GM12878 (cell line): ENCODE measurements at regions not wholly inside any gene's neighbourhood (a gene's known extent, or its start where the extent isn't known, plus 50 kb on each side); places are given as distances from the start of the nearest gene placed in this dataset.

Source experiments
- ATAC-seq: fragments of 200-7000 bp; cut with Tn5 transposase; 3 replicates; pipeline ENCODE4 v1.9.1; 2020; ENCODE audit warnings: mild to moderate bottlenecking, moderate library complexity
- BruUV-seq: library from RNA; stranded (reverse); fragments of 400-500 nt; replicated peaks from 2 replicates; lab custom pipeline; 2021; lab: Mats Ljungman, UMichigan
- CTCF ChIA-PET: fragments of 300-600 bp; sonication (Branson Sonifier 250); formaldehyde crosslinking; extraction: SDS; loops from one replicate; lab custom pipeline; 2021; ENCODE audit warnings: inconsistent platforms; lab: Yijun Ruan, JAX
- POLR2A ChIA-PET: fragments of 350-600 bp; formaldehyde crosslinking; extraction: SDS; loops from one replicate; lab custom pipeline; 2021; ENCODE audit warnings: inconsistent platforms; lab: Charles Lee
- RAD21 ChIA-PET: fragments of 300-600 bp; sonication (Branson Sonifier 250); formaldehyde crosslinking; loops from one replicate; lab custom pipeline; 2023; ENCODE audit warnings: antibody characterized with exemption; ENCODE audit not compliant: unreplicated experiment; lab: Charles Lee
- SMC1A ChIA-PET: fragments of 300-600 bp; sonication (Branson Sonifier 250); formaldehyde crosslinking; loops from one replicate; lab custom pipeline; 2023; ENCODE audit not compliant: unreplicated experiment, uncharacterized antibody; lab: Charles Lee
- DNase-seq: peaks from one replicate; pipeline ENCODE4 v3.0.0-alpha.2; 2011; ENCODE audit warnings: low read depth, low spot score
- FAIRE-seq: peaks from 3 replicates; lab custom pipeline; 2011; peaks lifted over from hg19 to GRCh38; lab: Jason Lieb, UNC
- H2AFZ ChIP-seq: 2 replicates; pipeline ENCODE4 v1.6.0; 2011; ENCODE audit warnings: low read depth, low read length, control low read depth; ENCODE audit not compliant: control insufficient read depth
- H3K27ac ChIP-seq: 2 replicates; pipeline ENCODE4 v1.5.1; 2011; ENCODE audit warnings: control low read depth; ENCODE audit not compliant: control insufficient read depth, insufficient read depth
- H3K27me3 ChIP-seq, 2 experiments: replicated peaks in 1 of 2; 2 replicates each; pipeline versions ENCODE4 v1.6.0 to v1.6.1; 2011; ENCODE audit warnings: low read length in 1 of 2; ENCODE audit not compliant: control insufficient read depth in 2 of 2, insufficient read depth in 2 of 2
- H3K36me3 ChIP-seq, 2 experiments: 2 replicates each; pipeline ENCODE4 v1.5.1; 2011; ENCODE audit warnings: low read length in 1 of 2; ENCODE audit not compliant: control insufficient read depth in 2 of 2, insufficient read depth in 2 of 2
- H3K4me1 ChIP-seq: 2 replicates; pipeline ENCODE4 v1.6.1; 2011; ENCODE audit warnings: mild to moderate bottlenecking, low read length, moderate library complexity, mixed read lengths; ENCODE audit not compliant: control insufficient read depth, insufficient read depth
- H3K4me2 ChIP-seq: 2 replicates; pipeline ENCODE4 v1.6.0; 2011; ENCODE audit warnings: control low read depth; ENCODE audit not compliant: control insufficient read depth, insufficient read depth
- H3K4me3 ChIP-seq: fragments of 200-600 bp; sonication (generic); 2 replicates; pipeline ENCODE4 v1.5.1; 2016
- H3K79me2 ChIP-seq: 2 replicates; pipeline ENCODE4 v1.6.0; 2011; ENCODE audit warnings: low read length; ENCODE audit not compliant: control insufficient read depth, insufficient read depth
- H3K9ac ChIP-seq: 2 replicates; pipeline ENCODE4 v1.8.0; 2011; ENCODE audit warnings: low read length, control low read depth, mixed read lengths; ENCODE audit not compliant: control insufficient read depth, insufficient read depth
- H3K9me3 ChIP-seq: replicated peaks from 3 replicates; pipeline ENCODE4 v1.5.1; 2011; ENCODE audit warnings: mild to moderate bottlenecking, low read length; ENCODE audit not compliant: control insufficient read depth, insufficient read depth
- H4K20me1 ChIP-seq: 2 replicates; pipeline ENCODE4 v1.6.0; 2011; ENCODE audit not compliant: control insufficient read depth, insufficient read depth
- BACH1 ChIP-seq: fragments of 450-650 bp; IDR thresholded peaks from 2 replicates; pipeline ENCODE4 v1.6.1; 2017; ENCODE audit warnings: mild to moderate bottlenecking, borderline replicate concordance
- BHLHE40 ChIP-seq, 2 experiments: fragments of 450-650 bp in 1 of 2; IDR thresholded peaks; 2 replicates each; pipeline ENCODE4 v1.6.1; 2011 to 2017; ENCODE audit warnings: low read depth in 2 of 2, borderline replicate concordance in 1 of 2, improper control_type of control experiment in 1 of 2, low read length in 1 of 2, mild to moderate bottlenecking in 1 of 2
- CEBPZ ChIP-seq: fragments of 150-350 bp; IDR thresholded peaks from 2 replicates; pipeline ENCODE4 v1.6.1; 2016; ENCODE audit warnings: low read depth, low read length
- CHD2 ChIP-seq: IDR thresholded peaks from 2 replicates; pipeline ENCODE4 v1.6.1; 2011; ENCODE audit warnings: low read depth, low read length, improper control_type of control experiment, borderline replicate concordance
- DPF2 ChIP-seq: fragments of 450-650 bp; IDR thresholded peaks from 2 replicates; pipeline ENCODE4 v1.6.1; 2017; ENCODE audit warnings: mild to moderate bottlenecking
- HSF1 ChIP-seq: fragments of 150-350 bp; IDR thresholded peaks from 2 replicates; pipeline ENCODE4 v1.6.1; 2014; ENCODE audit warnings: mild to moderate bottlenecking, low read depth, low read length
- KDM1A ChIP-seq: fragments of 200-600 bp; sonication (generic); IDR thresholded peaks from 2 replicates; pipeline ENCODE4 v1.6.1; 2016; ENCODE audit warnings: borderline replicate concordance
- NR2C1 ChIP-seq: fragments of 450-650 bp; IDR thresholded peaks from 2 replicates; pipeline ENCODE4 v1.6.1; 2017; ENCODE audit warnings: antibody characterized with exemption, mild to moderate bottlenecking, moderate library complexity
- NRF1 ChIP-seq: conservative IDR thresholded peaks from 2 replicates; pipeline ENCODE4 v1.6.1; 2011; ENCODE audit warnings: mild to moderate bottlenecking, low read depth, low read length, improper control_type of control experiment
- ZNF24 ChIP-seq: fragments of 450-650 bp; IDR thresholded peaks from 2 replicates; pipeline ENCODE4 v1.6.1; 2017; ENCODE audit warnings: antibody characterized with exemption, mild to moderate bottlenecking
- WGBS: methylation state at CpG from one replicate; pipeline ENCODE4 v1.1.6; 2016; ENCODE audit warnings: low lambda C conversion rate; ENCODE audit not compliant: insufficient replicate concordance, insufficient coverage; ENCODE audit errors: missing lambda C conversion rate; 5-methylcytosine and 5-hydroxymethylcytosine counted together
- in situ Hi-C: fragments of 300-500 bp; cut with MboI; formaldehyde crosslinking; loops from 9 replicates; pipeline ENCODE4 v1.14.3; 2018; ENCODE audit warnings: mixed read lengths
- intact Hi-C: fragments of 100-400 bp; cut with micrococcal nuclease; formaldehyde crosslinking; loops from one replicate; pipeline ENCODE4 v1.14.2; 2022; ENCODE audit not compliant: unreplicated experiment
- TF ChIP-seq, protein P1 (sequence below): IDR thresholded peaks from 2 replicates; pipeline ENCODE4 v1.6.1; 2011; ENCODE audit warnings: mild to moderate bottlenecking, low read depth, low read length, moderate library complexity; ENCODE audit not compliant: insufficient replicate concordance
- TF ChIP-seq, protein P2 (sequence below): IDR thresholded peaks from 2 replicates; pipeline ENCODE4 v1.6.1; 2011; ENCODE audit warnings: low read depth, low read length, improper control_type of control experiment, borderline replicate concordance

DNA sequence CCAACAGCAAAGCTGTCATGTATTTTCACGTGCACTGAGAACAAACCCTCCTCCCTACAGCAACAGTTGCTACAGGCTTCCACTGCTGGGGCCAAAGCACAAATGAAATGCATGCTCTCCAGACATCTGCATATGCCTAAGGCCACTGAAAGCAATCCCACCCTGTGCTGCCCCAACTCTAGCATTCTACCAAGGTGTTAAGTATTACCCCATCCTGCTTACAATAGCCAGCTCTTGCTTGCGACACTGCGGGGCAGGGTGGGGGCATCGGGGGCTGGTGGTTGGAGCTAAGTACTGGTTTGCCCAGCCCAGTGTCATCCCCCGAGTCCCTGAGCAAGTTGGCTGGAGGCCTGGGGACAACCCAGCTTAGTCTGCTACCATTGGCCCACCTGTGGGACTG is 742.5 kb downstream of the TDRD15 start:
- no peak overlapping the region for H3K4me2 ChIP-seq
- no TSS peak for BruUV-seq
- intact Hi-C loops: no loop called here
- no peaks in the 10 kb centered on the region for H3K9me3 ChIP-seq
- H2AFZ ChIP-seq: no peak overlapping the region
- no peaks in the 10 kb centered on the region for H3K79me2 ChIP-seq
- no peaks in the 10 kb centered on the region for H4K20me1 ChIP-seq
- no peak for DNase-seq
- no peaks in the 10 kb centered on the region for H3K36me3 ChIP-seq
- no peaks in the 10 kb centered on the region for H3K27me3 ChIP-seq
- CTCF ChIA-PET: no interaction called here
- H3K4me3 ChIP-seq: no peak overlapping the region
- TF ChIP-seq CHD2: no peak
- no peak for TF ChIP-seq NRF1
- TF ChIP-seq ZNF24: no peak
- TF ChIP-seq KDM1A: no peak
- no peak for TF ChIP-seq HSF1
- no peak for TF ChIP-seq BACH1
- TF ChIP-seq CEBPZ: no peak
- no peak for TF ChIP-seq NR2C1
- TF ChIP-seq, protein P1, sequence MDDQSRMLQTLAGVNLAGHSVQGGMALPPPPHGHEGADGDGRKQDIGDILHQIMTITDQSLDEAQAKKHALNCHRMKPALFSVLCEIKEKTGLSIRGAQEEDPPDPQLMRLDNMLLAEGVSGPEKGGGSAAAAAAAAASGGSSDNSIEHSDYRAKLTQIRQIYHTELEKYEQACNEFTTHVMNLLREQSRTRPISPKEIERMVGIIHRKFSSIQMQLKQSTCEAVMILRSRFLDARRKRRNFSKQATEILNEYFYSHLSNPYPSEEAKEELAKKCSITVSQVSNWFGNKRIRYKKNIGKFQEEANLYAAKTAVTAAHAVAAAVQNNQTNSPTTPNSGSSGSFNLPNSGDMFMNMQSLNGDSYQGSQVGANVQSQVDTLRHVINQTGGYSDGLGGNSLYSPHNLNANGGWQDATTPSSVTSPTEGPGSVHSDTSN: no peak
- TF ChIP-seq DPF2: no peak
- TF ChIP-seq, protein P2, sequence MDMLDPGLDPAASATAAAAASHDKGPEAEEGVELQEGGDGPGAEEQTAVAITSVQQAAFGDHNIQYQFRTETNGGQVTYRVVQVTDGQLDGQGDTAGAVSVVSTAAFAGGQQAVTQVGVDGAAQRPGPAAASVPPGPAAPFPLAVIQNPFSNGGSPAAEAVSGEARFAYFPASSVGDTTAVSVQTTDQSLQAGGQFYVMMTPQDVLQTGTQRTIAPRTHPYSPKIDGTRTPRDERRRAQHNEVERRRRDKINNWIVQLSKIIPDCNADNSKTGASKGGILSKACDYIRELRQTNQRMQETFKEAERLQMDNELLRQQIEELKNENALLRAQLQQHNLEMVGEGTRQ: no peak
- TF ChIP-seq BHLHE40 (IDR thresholded peaks at IDR 0.05; ENCODE audit: borderline replicate concordance in 1 of 2, low read depth in 2 of 2, low read length in 1 of 2): no peak
- FAIRE-seq: no peak
- H3K9ac ChIP-seq: no peak overlapping the region
- POLR2A ChIA-PET: no interaction called here
- no peaks in the 10 kb centered on the region for H3K4me1 ChIP-seq
- 6% methylated on average over 2 of the region's 5 CpGs for WGBS
- RAD21 ChIA-PET: no interaction called here
- in situ Hi-C loops: no loop called here
- SMC1A ChIA-PET: no interaction called here
- no peak overlapping the region for H3K27ac ChIP-seq
- ATAC-seq: no peak
